Fibroblast of lung (primary cell): ENCODE measurements at regions not wholly inside any gene's neighbourhood (a gene's known extent, or its start where the extent isn't known, plus 50 kb on each side); places are given as distances from the start of the nearest gene placed in this dataset.
A peak's percentile ranks its signal among the peaks of the same experiment; 100 is the strongest.
"Not testable (repeated sequence)": the region's sequence is repeated elsewhere in the genome, so short reads cannot be mapped to it uniquely, and the experiment has no call there.

Experiments
- DNase-seq, 2 donors: peaks; one replicate each; pipeline versions ENCODE4 v3.0.0 to v3.0.0-alpha.2; 2010; ENCODE audit warnings: low read depth in 2 of 2
- H2AFZ ChIP-seq: 2 replicates; pipeline ENCODE4 v1.5.1; 2012; ENCODE audit warnings: low read length, control low read depth, inconsistent platforms
- H3K27ac ChIP-seq: 2 replicates; pipeline ENCODE4 v1.5.1; 2011; ENCODE audit warnings: low read length, control low read depth; ENCODE audit not compliant: insufficient read depth
- H3K27me3 ChIP-seq: 2 replicates; pipeline ENCODE4 v1.5.1; 2011; ENCODE audit warnings: mild to moderate bottlenecking, low read length; ENCODE audit not compliant: control insufficient read depth, insufficient read depth
- H3K36me3 ChIP-seq: 2 replicates; pipeline ENCODE4 v1.5.1; 2011; ENCODE audit warnings: low read length; ENCODE audit not compliant: control insufficient read depth, insufficient read depth
- H3K4me1 ChIP-seq: 2 replicates; pipeline ENCODE4 v1.5.1; 2011; ENCODE audit warnings: low read length; ENCODE audit not compliant: control insufficient read depth, insufficient read depth; ENCODE audit errors: extremely low read depth
- H3K4me2 ChIP-seq: 2 replicates; pipeline ENCODE4 v1.5.1; 2011; ENCODE audit warnings: low read length, control low read depth; ENCODE audit not compliant: insufficient read depth; ENCODE audit errors: extremely low read depth
- H3K4me3 ChIP-seq, 4 experiments: fragments of 200-600 bp in 1 of 4; sonication (generic) in 1 of 4; replicated peaks in 1 of 4; 2 replicates each; pipeline ENCODE4 v1.5.1; 2011 to 2016; ENCODE audit warnings: low read length in 4 of 4, low read depth in 3 of 4, mild to moderate bottlenecking in 3 of 4, control low read depth in 2 of 4, inconsistent platforms in 1 of 4, mixed read lengths in 1 of 4; ENCODE audit not compliant: insufficient read depth in 1 of 4; ENCODE audit errors: control extremely low read depth in 1 of 4
- H3K79me2 ChIP-seq: 2 replicates; pipeline ENCODE4 v1.5.1; 2012; ENCODE audit warnings: mild to moderate bottlenecking, low read length, inconsistent platforms; ENCODE audit not compliant: control insufficient read depth, insufficient read depth
- H3K9ac ChIP-seq: 2 replicates; pipeline ENCODE4 v1.5.1; 2011; ENCODE audit warnings: mild to moderate bottlenecking, low read length, control low read depth; ENCODE audit not compliant: insufficient read depth
- H3K9me3 ChIP-seq: 2 replicates; pipeline ENCODE4 v1.5.1; 2012; ENCODE audit warnings: low read depth, low read length; ENCODE audit not compliant: control insufficient read depth, insufficient read depth
- H4K20me1 ChIP-seq: 2 replicates; pipeline ENCODE4 v1.5.1; 2011; ENCODE audit warnings: low read length; ENCODE audit not compliant: control insufficient read depth, insufficient read depth; ENCODE audit errors: extremely low read depth
- EZH2 ChIP-seq: IDR thresholded peaks from 2 replicates; pipeline ENCODE4 v1.5.1; 2012; ENCODE audit warnings: low read length, control low read depth, mild to moderate bottlenecking; ENCODE audit errors: missing control alignments
- TF ChIP-seq, protein P1 (sequence below), 2 donors: IDR thresholded peaks in 1 of 2; conservative IDR thresholded peaks in 1 of 2; 1 replicate in 1 of 2; 2 replicates in 1 of 2; pipeline ENCODE4 v1.5.1; 2011 to 2012; ENCODE audit warnings: low read length in 2 of 2, control low read depth in 1 of 2, inconsistent platforms in 1 of 2, low read depth in 1 of 2, mild to moderate bottlenecking in 1 of 2

- peak overlapping the region; percentile 0 for H3K4me2 ChIP-seq
- TF ChIP-seq, protein P1, sequence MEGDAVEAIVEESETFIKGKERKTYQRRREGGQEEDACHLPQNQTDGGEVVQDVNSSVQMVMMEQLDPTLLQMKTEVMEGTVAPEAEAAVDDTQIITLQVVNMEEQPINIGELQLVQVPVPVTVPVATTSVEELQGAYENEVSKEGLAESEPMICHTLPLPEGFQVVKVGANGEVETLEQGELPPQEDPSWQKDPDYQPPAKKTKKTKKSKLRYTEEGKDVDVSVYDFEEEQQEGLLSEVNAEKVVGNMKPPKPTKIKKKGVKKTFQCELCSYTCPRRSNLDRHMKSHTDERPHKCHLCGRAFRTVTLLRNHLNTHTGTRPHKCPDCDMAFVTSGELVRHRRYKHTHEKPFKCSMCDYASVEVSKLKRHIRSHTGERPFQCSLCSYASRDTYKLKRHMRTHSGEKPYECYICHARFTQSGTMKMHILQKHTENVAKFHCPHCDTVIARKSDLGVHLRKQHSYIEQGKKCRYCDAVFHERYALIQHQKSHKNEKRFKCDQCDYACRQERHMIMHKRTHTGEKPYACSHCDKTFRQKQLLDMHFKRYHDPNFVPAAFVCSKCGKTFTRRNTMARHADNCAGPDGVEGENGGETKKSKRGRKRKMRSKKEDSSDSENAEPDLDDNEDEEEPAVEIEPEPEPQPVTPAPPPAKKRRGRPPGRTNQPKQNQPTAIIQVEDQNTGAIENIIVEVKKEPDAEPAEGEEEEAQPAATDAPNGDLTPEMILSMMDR (conservative IDR thresholded peaks at IDR 0.05 in 1 of 2, IDR thresholded peaks at IDR 0.05 in 1 of 2; ENCODE audit: low read depth in 1 of 2, low read length in 2 of 2) = no peak
- no peak for TF ChIP-seq EZH2
- no peaks in the 10 kb centered on the region for H3K36me3 ChIP-seq
- no peaks in the 10 kb centered on the region for H3K79me2 ChIP-seq
- peak overlapping the region; percentile 9 for H2AFZ ChIP-seq
- no peaks in the 10 kb centered on the region for H3K27me3 ChIP-seq
- H3K4me3 ChIP-seq = no peak overlapping the region
- no peak for DNase-seq
- no peak overlapping the region for H3K9ac ChIP-seq
- no peak overlapping the region for H3K27ac ChIP-seq
- H4K20me1 ChIP-seq = no peaks in the 10 kb centered on the region
- H3K4me1 ChIP-seq = no peaks in the 10 kb centered on the region
- no peaks in the 10 kb centered on the region for H3K9me3 ChIP-seq
These were observed 82.7 kb upstream of the TAF11L2 start for GRCh38 chr5:17415321-17415758.

DNA sequence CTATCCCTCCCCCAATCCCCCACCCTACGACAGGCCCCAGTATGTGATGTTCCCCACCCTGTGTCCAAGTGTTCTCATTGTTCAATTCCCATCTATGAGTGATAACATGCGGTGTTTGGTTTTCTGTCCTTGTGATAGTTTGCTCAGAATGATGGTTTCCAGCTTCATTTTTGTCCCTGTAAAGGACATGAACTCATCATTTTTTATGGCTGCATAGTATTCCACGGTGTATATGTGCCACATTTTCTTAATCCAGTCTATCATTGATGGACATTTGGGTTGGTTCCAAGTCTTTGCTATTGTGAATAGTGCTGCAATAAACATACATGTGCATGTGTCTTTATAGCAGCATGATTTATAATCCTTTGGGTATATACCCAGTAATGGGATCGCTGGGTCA lies 81.7 kb upstream of the TAF11L2 start:
- not testable (repeated sequence) for H3K4me3 ChIP-seq, H3K9me3 ChIP-seq, DNase-seq, H3K27me3 ChIP-seq, H3K4me1 ChIP-seq, H3K79me2 ChIP-seq, H2AFZ ChIP-seq, H3K36me3 ChIP-seq, H3K27ac ChIP-seq, H4K20me1 ChIP-seq, H3K9ac ChIP-seq, H3K4me2 ChIP-seq

DNA sequence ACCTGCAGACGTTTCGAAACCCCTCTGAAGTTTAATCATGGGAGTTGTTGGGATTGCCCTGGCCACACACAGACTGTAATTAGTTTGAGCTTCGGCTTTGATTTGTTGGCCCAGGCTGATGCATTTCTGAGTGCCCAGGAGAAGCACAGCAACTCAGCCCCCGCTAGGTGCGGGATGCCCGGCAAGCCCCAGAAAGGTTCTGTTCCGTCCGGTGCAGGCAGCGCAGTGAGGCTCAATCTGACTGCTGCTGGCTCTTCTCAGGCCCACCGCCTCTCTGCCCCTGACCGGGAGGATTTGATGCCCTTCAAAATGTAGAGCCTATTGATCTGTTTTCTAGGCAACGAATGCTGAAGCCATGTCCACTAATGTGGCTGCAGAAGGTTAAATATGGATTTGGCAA lies 73.4 kb upstream of the TAF11L2 start:
- Histone ChIP-seq H2AFZ (no peak overlapping the region), H3K4me1 (no peaks in the 10 kb centered on the region), H3K4me2 (no peak overlapping the region), H3K27ac (no peak overlapping the region), H3K4me3 (no peak overlapping the region), H3K27me3 (no peaks in the 10 kb centered on the region), H3K36me3 (no peaks in the 10 kb centered on the region), H4K20me1 (no peaks in the 10 kb centered on the region), H3K9ac (no peak overlapping the region), H3K9me3 (no peaks in the 10 kb centered on the region), H3K79me2 (no peaks in the 10 kb centered on the region)
- no peak for TF ChIP-seq EZH2
- TF ChIP-seq, protein P1 (conservative IDR thresholded peaks at IDR 0.05 in 1 of 2, IDR thresholded peaks at IDR 0.05 in 1 of 2; ENCODE audit: low read depth in 1 of 2, low read length in 2 of 2) = no peak
- no peak for DNase-seq
